Chondrocyte (in vitro differentiated cells): ENCODE measurements at regions not wholly inside any gene's neighbourhood (a gene's known extent, or its start where the extent isn't known, plus 50 kb on each side); places are given as distances from the start of the nearest gene placed in this dataset.

Source experiments
- DNase-seq: peaks from one replicate; pipeline ENCODE4 v3.0.0; 2021; ENCODE audit warnings: mixed read lengths, low spot score
- H3K27ac Mint-ChIP-seq: one replicate; pipeline ENCODE4 v1.8.0; 2021; ENCODE audit warnings: mild to moderate bottlenecking, moderate library complexity, mixed read lengths; ENCODE audit not compliant: unreplicated experiment
- H3K27me3 Mint-ChIP-seq: 2 replicates; pipeline ENCODE4 v1.8.0; 2021; ENCODE audit warnings: low read depth, mixed read lengths
- H3K36me3 Mint-ChIP-seq: 2 replicates; pipeline ENCODE4 v1.8.0; 2021; ENCODE audit warnings: low read depth, mixed read lengths
- H3K4me1 Mint-ChIP-seq: 2 replicates; pipeline ENCODE4 v1.8.0; 2021; ENCODE audit warnings: low read depth, mild to moderate bottlenecking, mixed read lengths
- H3K4me3 Mint-ChIP-seq: one replicate; pipeline ENCODE4 v1.8.0; 2021; ENCODE audit warnings: mild to moderate bottlenecking, moderate library complexity, mixed read lengths; ENCODE audit not compliant: unreplicated experiment
- H3K9me3 Mint-ChIP-seq: 2 replicates; pipeline ENCODE4 v1.8.0; 2021; ENCODE audit warnings: low read depth, mixed read lengths
- TF ChIP-seq, protein P1 (sequence below): fragments of 200-600 bp; sonication (generic); IDR thresholded peaks from 2 replicates; pipeline ENCODE4 v1.5.0; 2021; ENCODE audit warnings: antibody characterized with exemption, mild to moderate bottlenecking, moderate library complexity

- Mint-ChIP-seq H3K27ac (no peak overlapping the region), H3K4me3 (no peak overlapping the region), H3K27me3 (no peaks in the 10 kb centered on the region), H3K36me3 (no peaks in the 10 kb centered on the region), H3K9me3 (peaks cover 2% of the 10 kb centered on the region), H3K4me1 (no peaks in the 10 kb centered on the region)
- no peak for DNase-seq
- TF ChIP-seq, protein P1, sequence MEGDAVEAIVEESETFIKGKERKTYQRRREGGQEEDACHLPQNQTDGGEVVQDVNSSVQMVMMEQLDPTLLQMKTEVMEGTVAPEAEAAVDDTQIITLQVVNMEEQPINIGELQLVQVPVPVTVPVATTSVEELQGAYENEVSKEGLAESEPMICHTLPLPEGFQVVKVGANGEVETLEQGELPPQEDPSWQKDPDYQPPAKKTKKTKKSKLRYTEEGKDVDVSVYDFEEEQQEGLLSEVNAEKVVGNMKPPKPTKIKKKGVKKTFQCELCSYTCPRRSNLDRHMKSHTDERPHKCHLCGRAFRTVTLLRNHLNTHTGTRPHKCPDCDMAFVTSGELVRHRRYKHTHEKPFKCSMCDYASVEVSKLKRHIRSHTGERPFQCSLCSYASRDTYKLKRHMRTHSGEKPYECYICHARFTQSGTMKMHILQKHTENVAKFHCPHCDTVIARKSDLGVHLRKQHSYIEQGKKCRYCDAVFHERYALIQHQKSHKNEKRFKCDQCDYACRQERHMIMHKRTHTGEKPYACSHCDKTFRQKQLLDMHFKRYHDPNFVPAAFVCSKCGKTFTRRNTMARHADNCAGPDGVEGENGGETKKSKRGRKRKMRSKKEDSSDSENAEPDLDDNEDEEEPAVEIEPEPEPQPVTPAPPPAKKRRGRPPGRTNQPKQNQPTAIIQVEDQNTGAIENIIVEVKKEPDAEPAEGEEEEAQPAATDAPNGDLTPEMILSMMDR = no peak
Measured at GRCh38 chr5:24059716-24060115, 552.3 kb downstream of the PRDM9 start.

- Mint-ChIP-seq H3K9me3 (no peaks in the 10 kb centered on the region), H3K36me3 (no peaks in the 10 kb centered on the region), H3K27ac (no peak overlapping the region), H3K4me1 (no peaks in the 10 kb centered on the region), H3K27me3 (peaks cover 3% of the 10 kb centered on the region), H3K4me3 (no peak overlapping the region)
- TF ChIP-seq, protein P1 = no peak
- DNase-seq = no peak
Measured at GRCh38 chr5:24065779-24066178, 558.4 kb downstream of the PRDM9 start.

DNA sequence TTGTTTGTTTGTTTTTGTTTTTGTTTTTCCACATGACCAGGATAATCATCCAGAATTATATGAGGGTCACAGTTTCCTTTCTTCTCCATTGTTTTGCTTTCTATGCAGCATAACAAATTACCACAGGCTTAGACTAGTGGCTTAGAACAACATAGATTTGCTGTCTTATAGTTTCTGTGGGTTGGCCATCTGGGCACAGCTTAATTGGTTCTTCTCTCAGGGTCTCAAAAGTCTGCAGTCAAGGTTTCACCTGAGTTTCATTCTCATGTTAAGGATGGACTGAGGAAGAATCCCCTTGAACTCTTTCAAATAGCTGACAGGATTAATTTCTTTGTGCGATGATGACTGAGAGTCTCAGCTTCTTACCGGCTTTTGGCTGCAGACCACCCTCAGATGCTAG lies 559.8 kb downstream of the PRDM9 start:
- no peak overlapping the region for H3K27ac Mint-ChIP-seq

DNA sequence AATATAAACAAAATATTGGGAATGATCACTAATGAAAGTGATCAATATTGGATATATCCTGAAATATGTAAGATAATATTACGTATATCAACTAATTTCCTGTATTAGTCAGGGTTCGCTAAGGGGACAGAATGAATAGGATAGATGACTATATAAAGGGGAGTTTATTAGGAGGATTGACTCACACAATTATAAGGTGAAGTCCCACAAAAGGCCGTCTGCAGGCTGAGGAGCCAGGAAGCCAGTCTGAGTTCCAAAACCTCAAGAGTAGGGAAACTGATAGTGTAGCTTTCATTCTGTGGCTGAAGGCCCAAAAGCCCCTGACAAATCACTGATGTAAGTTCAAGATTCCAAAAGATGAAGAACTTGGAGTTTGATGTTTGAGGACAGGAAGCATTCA lies 561.1 kb downstream of the PRDM9 start:
- no peak overlapping the region for H3K27ac Mint-ChIP-seq
- no peaks in the 10 kb centered on the region for H3K4me1 Mint-ChIP-seq
- H3K9me3 Mint-ChIP-seq = no peaks in the 10 kb centered on the region
- peaks cover 3% of the 10 kb centered on the region for H3K27me3 Mint-ChIP-seq
- no peak overlapping the region for H3K4me3 Mint-ChIP-seq
- TF ChIP-seq, protein P1 = no peak
- no peaks in the 10 kb centered on the region for H3K36me3 Mint-ChIP-seq
- no peak for DNase-seq

More for the DNA sequence above, 559.8 kb downstream of the PRDM9 start:
- TF ChIP-seq, protein P1 = no peak
- no peak for DNase-seq
- no peaks in the 10 kb centered on the region for H3K36me3 Mint-ChIP-seq
- peaks cover 3% of the 10 kb centered on the region for H3K27me3 Mint-ChIP-seq
- H3K4me3 Mint-ChIP-seq = no peak overlapping the region
- no peaks in the 10 kb centered on the region for H3K9me3 Mint-ChIP-seq
- H3K4me1 Mint-ChIP-seq = no peaks in the 10 kb centered on the region

- H3K36me3 Mint-ChIP-seq = no peaks in the 10 kb centered on the region
- DNase-seq = no peak
- no peaks in the 10 kb centered on the region for H3K9me3 Mint-ChIP-seq
- H3K27ac Mint-ChIP-seq = no peak overlapping the region
- H3K27me3 Mint-ChIP-seq = no peaks in the 10 kb centered on the region
- H3K4me1 Mint-ChIP-seq = no peaks in the 10 kb centered on the region
- no peak overlapping the region for H3K4me3 Mint-ChIP-seq
- TF ChIP-seq, protein P1 = no peak
Measured at GRCh38 chr5:24073107-24073506, 565.7 kb downstream of the PRDM9 start.
